NCI-H2196 treated with DMSO at 0.1 percent for 48 hours (cell line): ENCODE measurements at regions not wholly inside any gene's neighbourhood (a gene's known extent, or its start where the extent isn't known, plus 50 kb on each side); places are given as distances from the start of the nearest gene placed in this dataset.

ENCODE experiments used
- DNase-seq: peaks from one replicate; lab custom pipeline; 2025; ENCODE audit not compliant: unreplicated experiment; lab: John Stamatoyannopoulos, UW

- no peak for DNase-seq
Measured at GRCh38 chr16:16868727-16869126, 489.8 kb downstream of the NPIPA7 start.

GRCh38 chr16:16869746-16870145 lies 490.8 kb downstream of the NPIPA7 start:
- no peak for DNase-seq

- no peak for DNase-seq
Measured at GRCh38 chr16:16871196-16871595, 492.3 kb downstream of the NPIPA7 start.

GRCh38 chr16:16877061-16877460 lies 498.1 kb downstream of the NPIPA7 start:
- no peak for DNase-seq

GRCh38 chr16:16879567-16880251 lies 500.8 kb downstream of the NPIPA7 start:
- DNase-seq = no peak

GRCh38 chr16:16881814-16882213 lies 502.9 kb downstream of the NPIPA7 start:
- no peak for DNase-seq

- DNase-seq = no peak
Measured at GRCh38 chr16:16882766-16883165, 503.8 kb downstream of the NPIPA7 start.

GRCh38 chr16:16884451-16884850 lies 505.5 kb downstream of the NPIPA7 start:
- no peak for DNase-seq

- DNase-seq = no peak
Measured at GRCh38 chr16:16887193-16887592, 508.3 kb downstream of the NPIPA7 start.

- no peak for DNase-seq
Measured at GRCh38 chr16:16890964-16891363, 512.0 kb downstream of the NPIPA7 start.

GRCh38 chr16:16904601-16905000 lies 525.7 kb downstream of the NPIPA7 start:
- DNase-seq = no peak

- no peak for DNase-seq
Measured at GRCh38 chr16:16905850-16906249, 526.9 kb downstream of the NPIPA7 start.

- DNase-seq = no peak
Measured at GRCh38 chr16:16907089-16907488, 528.1 kb downstream of the NPIPA7 start.

GRCh38 chr16:16908077-16908476 lies 529.1 kb downstream of the NPIPA7 start:
- DNase-seq = no peak

GRCh38 chr16:16909126-16909525 lies 530.2 kb downstream of the NPIPA7 start:
- DNase-seq = no peak

- DNase-seq = no peak
Measured at GRCh38 chr16:16910666-16911065, 531.7 kb downstream of the NPIPA7 start.

- peak; percentile 50 for DNase-seq
Measured at GRCh38 chr16:16915771-16916170, 536.8 kb downstream of the NPIPA7 start.

- DNase-seq = no peak
Measured at GRCh38 chr16:16917191-16917785, 538.3 kb downstream of the NPIPA7 start.

- DNase-seq = no peak
Measured at GRCh38 chr16:16923479-16923878, 544.5 kb downstream of the NPIPA7 start.

GRCh38 chr16:16924613-16925012 lies 545.7 kb downstream of the NPIPA7 start:
- DNase-seq = no peak

- DNase-seq = no peak
Measured at GRCh38 chr16:16925432-16925831, 545.3 kb downstream of the XYLT1 start.

GRCh38 chr16:16928532-16929109 lies 542.1 kb downstream of the XYLT1 start:
- no peak for DNase-seq
